CD4-positive, alpha-beta T cell treated with Interleukin-6 for 4 hours (primary cell): ENCODE measurements at regions not wholly inside any gene's neighbourhood (a gene's known extent, or its start where the extent isn't known, plus 50 kb on each side); places are given as distances from the start of the nearest gene placed in this dataset.

Source experiments
- DNase-seq: peaks from one replicate; pipeline ENCODE4 v3.0.0-alpha.2; 2020; ENCODE audit warnings: mixed read lengths

DNA sequence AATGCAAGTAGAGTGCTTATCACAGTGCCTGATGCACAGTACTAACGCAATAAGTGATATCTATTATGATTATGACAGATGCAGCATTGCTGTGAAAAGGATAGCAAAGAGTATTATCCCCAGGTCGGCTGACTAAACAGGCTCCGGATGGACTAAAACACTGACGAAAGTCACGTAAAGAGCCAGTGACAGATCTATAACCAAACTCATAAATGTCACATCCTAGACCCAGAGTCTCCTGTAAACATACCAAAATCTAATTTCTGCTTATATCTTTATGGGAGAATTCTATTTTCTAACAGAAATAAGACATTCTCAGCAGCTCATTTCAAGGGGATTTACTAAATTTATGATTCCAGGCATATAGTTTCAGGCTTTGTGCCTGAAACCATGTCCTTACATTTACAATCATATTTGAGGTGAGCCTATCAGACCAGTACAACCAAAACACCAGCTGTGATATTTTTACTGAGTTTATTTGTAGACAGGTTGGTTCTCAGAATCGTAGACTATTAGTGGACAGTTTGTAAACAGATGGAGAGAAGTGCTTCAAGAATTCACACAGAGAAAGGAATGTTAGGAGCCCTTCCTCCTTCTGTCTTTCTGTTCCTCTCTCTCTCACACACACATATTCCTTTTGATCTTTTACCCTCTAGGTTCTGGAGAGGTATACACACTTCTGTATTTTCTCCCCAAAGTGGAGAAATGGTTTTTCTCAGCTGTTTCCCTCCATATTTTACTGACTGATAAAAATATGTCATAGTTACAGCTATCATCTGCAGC lies 52.4 kb upstream of the WDR26 start:
- DNase-seq = no peak

DNA sequence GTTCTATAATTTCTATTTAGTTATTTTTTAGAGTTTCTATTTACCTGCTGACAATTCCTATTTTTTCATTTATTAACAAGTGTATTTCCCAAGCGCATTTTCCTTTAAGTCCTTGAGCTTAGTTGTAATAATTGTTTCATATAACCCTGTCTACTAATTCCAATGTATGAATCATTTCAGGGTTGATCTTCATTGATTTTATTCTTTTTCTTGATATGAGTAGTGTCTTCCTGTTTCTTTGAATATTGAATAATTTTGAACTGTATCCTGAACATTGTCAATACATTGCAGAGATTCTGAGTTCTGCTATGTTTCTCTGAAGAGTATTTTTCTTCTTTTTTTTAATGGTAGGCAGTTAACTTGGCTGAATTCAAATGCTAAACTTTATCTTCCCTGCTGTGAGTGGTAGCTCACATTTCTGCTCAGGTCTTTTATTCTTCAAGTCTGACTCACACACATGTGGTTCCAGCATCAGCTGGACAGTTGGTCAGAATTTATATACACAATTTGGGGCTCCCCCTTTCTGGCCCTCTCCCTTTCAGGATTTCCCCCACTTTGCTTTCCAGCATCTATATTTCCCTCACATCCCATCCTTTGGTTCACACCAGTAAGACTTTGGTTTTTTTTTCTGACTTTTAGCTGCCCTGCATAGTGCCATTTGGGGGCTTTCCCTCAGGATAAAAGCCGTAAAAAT lies 54.4 kb upstream of the WDR26 start:
- DNase-seq = no peak

DNA sequence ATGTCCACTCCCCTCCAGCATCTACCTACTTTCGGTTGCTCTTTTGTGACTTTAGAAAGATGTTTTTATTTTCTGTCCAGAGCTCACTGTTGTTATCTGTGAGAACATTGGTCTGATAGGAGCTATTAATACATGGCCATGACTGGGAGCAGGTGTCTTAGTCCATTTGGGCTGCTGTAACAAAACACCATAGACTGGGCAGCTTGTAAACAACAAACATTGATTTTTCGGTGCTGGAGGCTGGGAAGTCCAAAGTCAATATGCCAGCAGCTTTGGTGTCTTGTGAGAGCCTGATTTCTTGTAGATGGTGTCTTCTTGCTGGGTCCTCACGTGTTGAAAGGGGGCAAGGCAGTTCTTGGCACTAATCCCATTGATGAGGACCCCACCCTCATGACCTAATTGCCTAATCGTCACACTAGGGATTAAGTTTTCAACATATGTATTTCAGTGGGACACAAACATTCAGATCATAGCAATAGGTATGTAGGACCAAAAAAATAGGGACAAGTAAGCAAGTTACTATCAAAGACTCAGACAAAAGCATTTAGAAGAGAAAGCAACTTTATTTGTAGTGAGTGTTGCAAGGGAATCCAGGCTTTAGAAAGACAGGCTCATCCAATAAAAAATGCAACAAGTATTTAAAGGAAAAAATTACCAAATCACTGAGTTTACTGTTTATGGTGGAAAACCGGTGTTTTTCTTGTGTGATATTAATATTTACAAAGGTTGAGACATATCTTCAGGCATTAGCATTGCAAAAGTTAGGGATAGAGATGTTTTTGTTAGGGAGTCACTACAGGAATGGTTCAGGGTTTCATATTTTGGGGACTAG lies 55.2 kb upstream of the WDR26 start:
- no peak for DNase-seq

DNA sequence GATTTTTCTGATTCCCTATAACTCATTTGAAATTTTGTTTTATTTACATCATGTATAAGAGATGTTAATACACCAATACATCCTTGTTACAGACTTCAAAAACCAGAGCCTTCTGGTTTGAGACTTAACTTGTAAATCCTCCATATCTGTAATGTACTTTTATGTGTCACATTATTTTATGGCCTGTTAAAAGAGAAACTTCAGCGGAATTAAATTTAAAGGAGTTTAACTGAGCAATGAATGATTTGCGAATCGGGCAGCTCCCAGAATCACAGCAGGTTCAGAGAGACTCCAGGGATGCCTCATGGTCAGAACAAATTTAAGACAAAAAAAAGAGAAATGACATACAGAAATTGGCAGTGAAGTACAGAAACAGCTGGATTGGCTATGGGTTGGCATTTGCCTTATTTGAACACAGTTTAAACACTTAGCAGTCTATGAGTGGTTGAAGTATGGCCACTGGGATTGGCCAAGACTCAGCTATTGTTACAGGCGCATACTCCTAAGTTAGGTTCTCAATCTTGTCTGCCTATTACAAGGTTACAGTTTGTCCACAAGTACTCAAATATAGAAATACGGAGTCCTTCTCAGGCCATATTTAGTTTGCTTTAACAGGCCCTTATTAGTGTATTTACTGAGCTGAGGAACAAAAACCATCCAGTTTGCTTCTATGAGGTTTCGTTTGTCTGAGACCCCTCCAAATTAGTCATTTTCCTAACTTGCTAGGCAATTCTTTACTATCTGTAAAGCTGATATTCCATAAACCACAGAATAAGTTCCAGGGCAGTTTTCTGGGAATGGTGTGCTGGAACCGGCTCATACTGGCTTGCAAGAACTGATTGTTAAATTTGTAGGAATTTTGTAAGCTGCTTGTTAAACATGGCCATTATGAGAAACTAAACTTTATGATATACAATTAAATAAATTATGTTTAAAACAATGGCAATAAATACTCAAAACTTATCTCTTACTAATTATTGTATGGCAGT lies 56.2 kb upstream of the WDR26 start:
- DNase-seq = no peak

DNA sequence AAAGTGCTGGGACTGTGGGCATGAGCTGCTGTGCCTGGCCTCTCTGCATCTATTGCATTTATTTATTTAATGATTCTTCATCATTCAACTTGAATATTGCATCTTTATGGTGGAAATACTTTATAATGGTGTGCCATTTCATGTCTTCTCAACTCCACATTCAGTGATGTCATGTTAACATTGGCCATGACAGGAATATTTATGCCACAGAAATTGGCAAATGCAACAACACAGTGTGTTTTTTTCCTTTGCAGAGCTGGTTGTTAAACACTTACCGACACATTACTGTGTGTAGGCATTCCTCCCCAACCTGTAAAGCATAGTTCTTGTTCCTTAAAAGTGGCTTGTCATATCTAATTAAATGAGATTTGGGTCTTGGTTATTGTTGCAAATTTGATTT lies 57.4 kb upstream of the WDR26 start:
- DNase-seq = no peak

DNA sequence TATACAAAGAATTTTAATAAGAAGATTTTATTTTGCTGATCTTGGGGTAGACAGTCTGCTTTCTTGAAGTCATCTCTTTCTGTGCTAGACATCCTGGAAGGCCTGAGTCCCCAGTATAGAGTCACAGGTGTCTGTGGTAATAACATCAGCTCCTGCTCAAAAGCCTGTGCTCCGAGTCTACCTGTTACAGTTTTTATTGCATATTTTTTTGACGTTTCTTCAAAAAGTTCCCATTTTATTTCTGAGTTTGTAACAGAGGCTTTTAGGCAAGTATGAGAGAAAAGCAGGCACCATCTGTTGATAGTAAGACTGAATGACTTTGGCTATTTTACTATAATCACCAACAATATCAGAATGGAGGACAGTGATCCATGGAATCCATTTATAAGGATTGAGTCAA lies 58.0 kb upstream of the WDR26 start:
- DNase-seq = no peak

DNA sequence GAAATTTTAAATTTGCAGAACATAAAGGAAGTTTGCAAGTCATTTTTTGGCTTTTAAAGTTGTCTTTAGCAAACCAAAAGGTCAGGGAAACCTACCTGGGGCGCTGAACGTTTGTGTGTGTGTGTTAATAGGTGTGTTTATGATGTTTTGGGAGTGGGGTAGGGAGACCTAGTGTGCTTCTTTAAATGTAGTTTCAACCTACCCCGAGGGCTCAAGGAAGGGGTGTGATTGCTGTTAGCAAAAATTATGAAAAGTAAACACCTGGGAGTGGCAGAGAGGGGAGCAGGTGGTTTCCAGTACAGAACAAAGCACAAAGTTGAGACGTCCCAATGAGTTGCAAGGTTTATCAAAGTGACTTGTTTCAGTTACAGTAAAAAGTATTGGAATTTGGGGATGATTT lies 58.7 kb upstream of the WDR26 start:
- DNase-seq = no peak

DNA sequence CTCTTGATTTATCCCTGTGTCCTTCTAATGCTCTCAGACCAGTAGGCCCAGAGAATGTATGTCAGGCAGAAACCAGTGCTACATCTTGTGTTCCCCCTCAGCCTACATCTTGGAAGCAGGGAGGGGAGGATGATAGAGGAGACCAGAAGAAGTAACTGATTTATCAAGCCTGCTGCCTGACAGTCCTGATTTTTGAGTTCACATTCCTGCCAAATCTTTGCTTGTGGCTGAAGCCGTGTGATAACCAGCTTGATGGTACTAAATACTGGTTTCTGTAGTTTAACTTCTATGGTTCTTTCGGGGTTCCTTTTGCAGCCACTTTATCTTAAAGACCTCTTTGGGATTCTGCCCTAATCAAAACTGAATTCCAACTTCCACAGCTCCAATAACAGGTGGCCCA lies 59.7 kb upstream of the WDR26 start:
- DNase-seq = no peak

DNA sequence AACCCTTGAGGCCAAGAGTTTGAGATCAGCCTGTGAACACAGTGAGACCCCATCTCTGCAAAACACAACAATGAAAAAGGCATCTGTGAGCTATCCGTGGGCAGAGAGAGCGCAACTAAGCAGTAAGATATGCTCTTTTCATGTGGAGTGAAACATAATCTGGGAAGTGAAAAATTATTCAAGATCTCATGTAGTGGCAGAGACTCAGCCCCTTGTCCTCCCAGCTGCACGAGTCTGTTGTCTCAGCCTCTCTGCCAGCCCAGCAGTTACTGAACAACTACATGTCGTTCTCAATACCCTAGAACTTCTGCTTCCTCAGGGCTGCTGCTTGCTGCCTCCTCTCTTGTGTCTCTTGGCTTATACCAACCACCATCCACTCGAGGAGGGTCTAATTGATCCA lies 61.3 kb upstream of the WDR26 start:
- no peak for DNase-seq

DNA sequence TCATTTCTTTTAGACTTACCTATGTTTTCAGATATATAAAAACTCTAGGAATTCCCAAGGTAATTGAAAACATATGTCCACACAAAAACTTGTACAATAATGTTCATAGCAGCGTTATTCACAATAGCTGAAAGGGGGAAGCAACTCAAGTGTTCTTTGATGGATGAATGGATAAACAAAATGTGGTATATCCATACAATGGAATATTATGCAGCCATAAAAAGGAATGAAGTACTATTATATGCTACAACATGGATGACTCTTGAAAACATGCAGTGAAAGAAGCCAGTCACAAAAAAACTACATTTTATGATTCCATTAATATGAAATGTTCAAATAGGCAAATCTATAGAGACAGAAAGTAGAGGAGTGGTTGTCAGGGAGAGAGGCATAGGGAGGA lies 62.2 kb upstream of the WDR26 start:
- no peak for DNase-seq

DNA sequence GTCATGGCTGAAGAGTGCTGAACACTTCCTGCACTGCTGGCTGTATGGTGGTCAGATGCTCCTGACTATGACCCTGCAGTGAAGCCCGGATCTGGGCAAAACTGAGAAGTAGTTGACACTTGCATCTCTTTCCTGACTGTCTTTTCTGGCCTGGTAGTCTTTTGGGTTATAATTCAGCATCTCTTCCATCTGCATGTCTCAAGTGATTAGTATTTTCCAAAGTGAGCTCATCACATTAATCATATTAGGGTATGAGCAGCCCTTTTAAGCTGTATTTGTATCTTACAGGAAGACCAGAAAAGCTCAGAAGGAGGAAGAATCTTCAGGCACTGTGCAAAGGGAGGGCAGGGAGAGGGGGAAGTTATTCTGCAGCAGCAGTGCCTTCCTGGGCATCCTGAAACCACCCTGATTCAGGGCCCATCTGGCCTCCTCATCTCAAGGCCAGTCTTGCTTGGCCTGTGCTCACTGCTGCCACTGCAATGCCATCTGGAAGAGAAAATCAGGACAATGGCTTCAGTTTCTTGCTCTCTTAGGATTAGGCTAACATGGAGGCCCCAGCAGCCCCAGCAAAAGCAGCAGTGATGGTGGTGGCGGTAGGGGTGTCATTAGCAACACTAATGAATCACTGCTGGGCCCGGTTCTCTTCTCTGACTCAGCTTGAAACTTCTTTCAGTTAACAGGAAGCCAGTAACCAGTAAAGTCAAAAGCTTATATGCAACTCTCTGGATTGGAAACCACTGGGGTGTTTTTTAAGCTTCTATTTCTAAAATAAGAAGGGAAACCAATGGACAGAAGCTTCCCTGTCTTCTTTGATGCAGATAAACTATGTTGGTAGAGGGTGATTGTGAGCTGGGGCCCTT lies 63.3 kb upstream of the WDR26 start:
- peak; percentile 64 for DNase-seq

DNA sequence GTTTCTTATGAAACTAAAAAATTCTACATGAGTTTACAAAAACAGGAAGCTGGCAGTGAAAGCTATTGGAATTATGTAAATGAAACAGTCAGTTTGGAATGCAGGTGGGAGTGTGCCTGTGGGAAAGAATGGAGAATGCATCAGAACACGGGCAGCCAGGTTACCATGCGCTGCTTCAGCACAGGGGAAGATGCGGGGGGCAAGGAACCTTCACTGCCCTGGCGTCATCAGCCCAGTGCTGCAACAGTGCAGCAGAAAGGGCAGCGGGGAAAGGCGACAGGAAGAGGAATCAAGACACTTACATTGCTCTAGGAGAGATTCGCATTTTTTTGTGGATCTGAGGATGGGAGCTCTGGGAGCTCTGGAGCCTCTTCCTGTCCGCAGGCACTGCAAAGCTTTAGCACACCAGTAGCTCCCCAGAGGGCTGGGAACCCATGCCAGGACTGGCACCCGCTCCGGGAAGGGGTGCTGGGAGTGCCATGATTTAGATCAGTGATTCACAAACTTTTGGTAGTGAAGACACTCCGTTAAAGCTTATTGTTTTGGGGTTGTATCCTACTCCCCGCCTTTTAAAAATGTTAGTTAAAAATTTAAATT lies 64.1 kb upstream of the WDR26 start:
- no peak for DNase-seq

DNA sequence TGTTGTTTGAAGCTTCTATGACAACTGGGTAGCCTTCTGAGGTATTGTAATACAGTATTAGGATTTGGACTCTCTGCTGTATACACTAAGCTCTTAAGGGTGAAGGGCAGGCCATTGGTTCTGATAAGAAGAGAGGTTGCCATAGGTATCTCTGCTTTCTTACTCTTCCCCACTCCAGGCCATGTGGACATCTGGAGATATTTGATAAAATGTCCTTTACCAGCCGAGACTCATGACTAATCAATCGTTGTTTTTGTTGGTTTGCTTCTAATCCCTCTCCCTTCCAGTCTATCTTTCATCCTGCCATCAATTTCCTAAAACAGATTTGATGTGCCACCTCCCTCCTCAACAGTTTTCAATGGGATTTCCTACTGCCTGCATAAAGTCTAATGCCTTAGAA lies 64.6 kb upstream of the WDR26 start:
- no peak for DNase-seq

DNA sequence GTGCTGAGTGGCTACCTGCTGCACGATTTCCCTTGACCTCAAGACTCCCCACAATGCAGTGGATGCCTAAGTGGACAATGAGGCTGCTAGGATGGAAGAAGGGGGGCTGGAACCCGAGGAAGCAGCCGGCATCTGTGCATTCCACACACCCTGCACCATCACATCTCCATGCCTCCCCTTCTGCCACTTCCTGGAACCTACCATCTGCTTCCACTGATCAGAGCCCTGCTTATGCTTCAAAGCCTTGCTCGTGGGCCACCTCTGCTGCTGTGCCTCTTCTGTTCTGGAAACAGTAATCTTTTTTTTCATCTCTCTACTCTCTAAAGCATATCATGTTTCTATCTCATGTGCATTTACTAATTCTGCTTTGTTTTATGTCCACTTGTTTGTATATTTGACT lies 66.2 kb upstream of the WDR26 start:
- no peak for DNase-seq

DNA sequence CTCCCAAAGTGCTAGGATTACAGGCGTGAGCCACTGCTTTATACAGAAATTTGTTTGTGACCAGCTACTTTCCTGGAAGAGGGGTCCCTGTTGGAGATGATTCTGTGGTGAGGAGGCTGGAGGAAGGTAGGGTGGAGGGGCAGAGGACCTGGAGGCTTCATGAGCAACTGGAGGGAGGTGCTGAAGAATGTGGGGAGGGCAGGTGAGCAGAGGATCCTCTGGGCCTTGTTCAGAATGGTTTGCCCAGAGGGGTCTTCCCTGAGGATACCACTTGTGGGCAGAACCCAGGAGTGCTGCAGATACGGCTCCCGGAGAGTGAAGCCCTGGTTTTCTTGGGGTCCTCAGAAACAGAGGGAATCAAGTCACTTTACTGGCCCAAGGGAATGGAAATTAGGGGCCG lies 67.2 kb upstream of the WDR26 start:
- no peak for DNase-seq

DNA sequence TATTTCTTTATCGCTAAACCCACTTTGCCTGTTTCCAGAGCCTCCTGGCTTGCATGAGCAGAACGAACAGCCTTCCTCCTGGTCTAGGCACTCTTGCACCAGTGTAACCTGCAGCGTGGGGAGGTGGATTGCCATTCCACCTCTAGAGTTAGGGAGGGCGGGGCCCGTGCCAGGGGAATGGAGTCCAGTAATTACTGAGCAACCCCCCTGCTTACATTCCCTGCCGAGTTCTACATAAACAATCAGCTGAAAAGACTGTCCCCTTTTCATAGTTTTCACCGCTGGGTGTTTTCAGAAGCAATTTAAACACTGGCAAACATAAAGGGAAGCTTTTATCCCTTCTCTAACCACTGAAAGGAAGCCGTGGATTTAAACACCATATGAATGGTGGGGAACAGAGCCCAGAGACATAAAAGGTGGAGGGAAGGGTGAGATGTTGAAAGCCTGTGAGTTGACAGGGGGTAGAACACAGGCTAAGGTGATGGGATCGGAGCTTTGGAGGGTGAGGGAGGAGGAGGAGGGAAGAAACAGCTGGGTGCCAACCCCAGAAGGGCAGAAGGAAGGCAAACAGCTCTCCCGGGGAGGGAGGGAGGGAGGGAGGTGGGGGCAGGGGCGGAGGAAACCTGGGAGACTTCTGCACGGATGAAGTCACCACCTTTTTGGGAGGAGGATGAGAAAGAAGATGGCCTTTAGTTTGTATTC lies 68.0 kb upstream of the WDR26 start:
- no peak for DNase-seq

DNA sequence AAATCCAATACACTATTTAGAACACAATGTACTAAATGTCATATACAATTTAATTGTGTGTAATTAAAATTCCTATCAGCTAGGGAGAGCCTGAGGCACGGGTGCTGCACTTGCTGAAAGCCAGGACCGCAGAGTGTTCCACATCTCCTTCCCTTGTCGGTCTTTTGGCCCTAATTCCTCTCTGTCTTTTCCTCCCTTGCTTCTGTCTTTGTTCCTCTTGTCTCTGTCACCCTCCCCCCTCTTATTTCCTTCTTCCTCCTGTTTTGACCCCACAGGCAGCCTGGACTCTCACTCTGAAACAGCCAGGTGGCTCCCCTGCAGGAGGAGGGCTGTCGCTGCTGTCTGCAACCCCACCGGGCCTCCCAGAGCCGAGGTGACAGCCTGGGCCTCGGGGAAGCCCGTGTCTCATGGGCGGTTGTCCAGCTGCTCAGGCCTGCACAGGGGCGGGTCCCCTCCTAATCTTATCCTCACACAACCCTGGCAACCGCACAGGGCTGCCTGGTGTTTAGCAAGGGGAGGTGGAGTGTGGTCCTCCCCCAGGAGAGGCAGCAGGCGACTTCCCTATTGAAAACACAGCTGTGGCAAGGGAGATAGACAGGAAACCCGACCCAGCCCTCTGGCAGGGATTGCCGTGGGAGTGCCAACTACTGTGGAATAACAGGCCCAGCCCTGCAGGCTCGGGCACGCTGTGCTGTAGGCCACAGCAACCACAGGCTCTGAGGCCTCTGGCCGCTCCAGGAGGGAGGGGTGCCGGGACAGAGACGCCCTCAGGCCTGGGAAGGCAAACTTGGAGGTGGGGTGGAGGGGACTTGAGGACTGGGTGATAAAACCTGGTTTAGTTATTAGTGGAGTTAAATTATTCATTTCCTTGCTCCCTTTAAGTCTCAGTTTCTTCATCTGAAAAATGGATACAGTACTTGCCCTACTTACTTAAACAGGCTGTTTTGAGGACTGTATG lies 68.8 kb upstream of the WDR26 start:
- DNase-seq = peak; percentile 3

DNA sequence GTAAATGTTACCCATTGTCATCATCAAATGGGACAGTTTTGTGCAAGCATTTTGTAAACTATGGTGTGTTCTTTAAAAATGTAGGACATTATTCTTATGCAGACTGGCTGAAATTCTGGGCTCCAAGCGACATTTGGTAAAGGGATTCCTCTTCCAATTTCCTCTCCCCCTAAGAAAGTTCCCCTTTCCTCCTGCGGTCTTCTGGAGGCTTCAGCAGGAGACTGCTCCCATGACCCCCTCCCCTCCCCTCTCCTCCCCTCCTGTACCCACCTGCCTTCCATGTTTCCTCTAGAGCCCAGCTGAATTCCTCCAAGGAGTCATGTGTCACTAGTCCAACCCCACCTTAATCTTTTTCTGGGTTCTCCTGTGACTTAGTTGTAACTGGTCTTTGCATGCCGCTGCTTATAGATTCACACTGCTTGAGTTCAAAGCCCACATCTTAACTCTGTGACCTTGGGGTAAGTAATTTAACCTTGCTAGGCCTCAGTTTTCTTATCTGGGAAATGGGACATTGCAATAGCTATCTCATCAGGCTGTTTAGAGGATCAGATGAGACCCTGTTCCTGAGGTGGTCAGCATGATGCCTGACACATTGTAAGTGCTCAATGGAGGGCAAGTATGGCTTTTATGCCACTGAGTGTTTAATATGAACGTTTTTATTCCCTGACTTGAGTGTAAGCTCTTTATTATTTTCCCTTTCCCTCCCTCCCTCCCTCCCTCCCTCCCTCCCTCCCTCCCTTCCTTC lies 69.9 kb upstream of the WDR26 start:
- DNase-seq = no peak
